K562 (cell line): ENCODE measurements at regions not wholly inside any gene's neighbourhood (a gene's known extent, or its start where the extent isn't known, plus 50 kb on each side); places are given as distances from the start of the nearest gene placed in this dataset.

Experiments used
- ATAC-seq: fragments of 200-7000 bp; cut with Tn5 transposase; 3 replicates; pipeline ENCODE4 v1.9.1; 2020; ENCODE audit warnings: moderate library complexity
- BruUV-seq: library from RNA; stranded (reverse); fragments of 400-500 nt; replicated peaks from 2 replicates; lab custom pipeline; 2021; lab: Mats Ljungman, UMichigan
- CTCF ChIA-PET: fragments of 300-600 bp; formaldehyde crosslinking; extraction: SDS; loops from one replicate; lab custom pipeline; 2021; ENCODE audit warnings: low intra/inter-chr PET ratio; lab: Yijun Ruan, JAX
- POLR2A ChIA-PET: fragments of 300-600, 350-650 bp; sonication (Branson Sonifier 250); formaldehyde crosslinking; extraction: SDS; loops from one replicate; lab custom pipeline; 2021; ENCODE audit warnings: antibody characterized with exemption, inconsistent platforms; lab: Yijun Ruan, JAX
- DNase-seq, 4 experiments: peaks; one replicate each; pipeline versions ENCODE4 v3.0.0 to v3.0.0-alpha.2; 2011 to 2018; ENCODE audit warnings: low spot score in 3 of 4, mixed read lengths in 3 of 4; ENCODE audit errors: extremely low read depth in 1 of 4
- FAIRE-seq: peaks from 2 replicates; lab custom pipeline; 2011; peaks lifted over from hg19 to GRCh38; lab: Jason Lieb, UNC
- H2AFZ ChIP-seq: 2 replicates; pipeline ENCODE4 v1.6.0; 2011; ENCODE audit warnings: low read depth, low read length, control low read depth, inconsistent platforms
- H3K27ac ChIP-seq: fragments of 200-600 bp; 3 replicates; pipeline ENCODE4 v1.8.0; 2011; ENCODE audit warnings: low read depth, mild to moderate bottlenecking, control low read depth, inconsistent platforms, low read length, moderate library complexity, mixed read lengths; ENCODE audit errors: extremely low read depth
- H3K27me3 ChIP-seq, 2 experiments: fragments of 300-600 bp in 1 of 2; 2 replicates in 1 of 2; 3 replicates in 1 of 2; pipeline versions ENCODE4 v1.6.0 to v1.8.0; 2011; ENCODE audit warnings: inconsistent platforms in 2 of 2, low read length in 2 of 2, mild to moderate bottlenecking in 1 of 2, mixed read lengths in 1 of 2, moderate library complexity in 1 of 2; ENCODE audit not compliant: control insufficient read depth in 2 of 2, insufficient read depth in 2 of 2
- H3K36me3 ChIP-seq: fragments of 300-600 bp; 3 replicates; pipeline ENCODE4 v1.8.0; 2011; ENCODE audit warnings: mild to moderate bottlenecking, low read length, inconsistent platforms; ENCODE audit not compliant: control insufficient read depth, insufficient read depth
- H3K4me1 ChIP-seq, 2 experiments: fragments of 200-600 bp in 1 of 2; replicated peaks in 1 of 2; 2 replicates in 1 of 2; 3 replicates in 1 of 2; pipeline versions ENCODE4 v1.5.1 to v1.8.0; 2011; ENCODE audit warnings: inconsistent platforms in 2 of 2, low read length in 2 of 2, mild to moderate bottlenecking in 1 of 2, mixed read lengths in 1 of 2, moderate library complexity in 1 of 2; ENCODE audit not compliant: control insufficient read depth in 2 of 2, insufficient read depth in 2 of 2
- H3K4me2 ChIP-seq: 2 replicates; pipeline ENCODE4 v1.6.1; 2011; ENCODE audit warnings: low read length, control low read depth, inconsistent platforms, mixed read lengths; ENCODE audit not compliant: insufficient read depth
- H3K4me3 ChIP-seq: fragments of 200-600 bp; sonication (generic), shearing (Covaris generic); 2 replicates; pipeline ENCODE4 v1.5.1; 2016; ENCODE audit warnings: control low read depth, inconsistent platforms
- H3K79me2 ChIP-seq: fragments of 200-600 bp; 3 replicates; pipeline ENCODE4 v1.8.0; 2011; ENCODE audit warnings: low read length, inconsistent platforms; ENCODE audit not compliant: control insufficient read depth, insufficient read depth
- H3K9ac ChIP-seq, 2 experiments: 2 replicates each; pipeline versions ENCODE4 v1.6.0 to v1.6.1; 2011; ENCODE audit warnings: low read depth in 2 of 2, low read length in 2 of 2, control low read depth in 1 of 2, inconsistent platforms in 1 of 2, mild to moderate bottlenecking in 1 of 2, mixed read lengths in 1 of 2; ENCODE audit not compliant: insufficient read depth in 1 of 2
- H3K9me1 ChIP-seq: one replicate; pipeline ENCODE4 v1.6.0; 2011; ENCODE audit warnings: inconsistent platforms, mild to moderate bottlenecking, low read length, moderate library complexity; ENCODE audit not compliant: control insufficient read depth, insufficient read depth
- H3K9me3 ChIP-seq: replicated peaks from 2 replicates; pipeline ENCODE4 v1.5.1; 2011; ENCODE audit warnings: low read depth, low read length, inconsistent platforms; ENCODE audit not compliant: control insufficient read depth, insufficient read depth
- H4K20me1 ChIP-seq: replicated peaks from 2 replicates; pipeline ENCODE4 v1.6.1; 2011; ENCODE audit warnings: low read length, inconsistent platforms, mixed read lengths; ENCODE audit not compliant: control insufficient read depth, insufficient read depth
- CREBBP ChIP-seq: IDR thresholded peaks from one replicate; pipeline ENCODE4 v1.6.1; 2012; ENCODE audit warnings: low read depth, mild to moderate bottlenecking, control low read depth, inconsistent platforms, low read length
- PHF8 ChIP-seq: fragments of 200-600 bp; sonication (generic); IDR thresholded peaks from 2 replicates; pipeline ENCODE4 v1.6.1; 2012; ENCODE audit warnings: mixed run types, mild to moderate bottlenecking, inconsistent platforms, low read length, moderate library complexity, borderline replicate concordance
- XRCC3 ChIP-seq: fragments of 450-650 bp; IDR thresholded peaks from 2 replicates; pipeline ENCODE4 v1.6.1; 2017; ENCODE audit warnings: mild to moderate bottlenecking, moderate library complexity
- ZNF408 ChIP-seq: fragments of 250-450 bp; sonication (Bioruptor Pico); IDR thresholded peaks from 2 replicates; pipeline ENCODE4 v1.4.0; 2020; ENCODE audit warnings: low read depth, mild to moderate bottlenecking, moderate library complexity
- WGBS: fragments of 100-300 bp; shearing (Covaris generic); methylation state at CpG from one replicate; pipeline ENCODE4 v1.1.6; 2016; ENCODE audit warnings: low coverage, mixed read lengths; ENCODE audit not compliant: insufficient coverage; ENCODE audit errors: missing lambda C conversion rate; 5-methylcytosine and 5-hydroxymethylcytosine counted together
- in situ Hi-C: fragments of 300-500 bp; cut with MboI; formaldehyde crosslinking; loops from 4 replicates; pipeline ENCODE4 v1.15.0; 2018; ENCODE audit warnings: inconsistent platforms, mixed read lengths
- intact Hi-C: fragments of 100-400 bp; cut with micrococcal nuclease; formaldehyde crosslinking; loops from 2 replicates; pipeline ENCODE4 v1.14.2; 2022
- TF ChIP-seq, protein P1 (sequence below): sonication (generic); formaldehyde crosslinking; IDR thresholded peaks from 2 replicates; pipeline ENCODE4 v1.8.0; 2023; ENCODE audit warnings: missing genetic modification reagents, mild to moderate bottlenecking, borderline replicate concordance
- TF ChIP-seq, protein P2 (sequence below): fragments of 450-650 bp; IDR thresholded peaks from 2 replicates; pipeline ENCODE4 v1.6.1; 2016; ENCODE audit warnings: low read depth

DNA sequence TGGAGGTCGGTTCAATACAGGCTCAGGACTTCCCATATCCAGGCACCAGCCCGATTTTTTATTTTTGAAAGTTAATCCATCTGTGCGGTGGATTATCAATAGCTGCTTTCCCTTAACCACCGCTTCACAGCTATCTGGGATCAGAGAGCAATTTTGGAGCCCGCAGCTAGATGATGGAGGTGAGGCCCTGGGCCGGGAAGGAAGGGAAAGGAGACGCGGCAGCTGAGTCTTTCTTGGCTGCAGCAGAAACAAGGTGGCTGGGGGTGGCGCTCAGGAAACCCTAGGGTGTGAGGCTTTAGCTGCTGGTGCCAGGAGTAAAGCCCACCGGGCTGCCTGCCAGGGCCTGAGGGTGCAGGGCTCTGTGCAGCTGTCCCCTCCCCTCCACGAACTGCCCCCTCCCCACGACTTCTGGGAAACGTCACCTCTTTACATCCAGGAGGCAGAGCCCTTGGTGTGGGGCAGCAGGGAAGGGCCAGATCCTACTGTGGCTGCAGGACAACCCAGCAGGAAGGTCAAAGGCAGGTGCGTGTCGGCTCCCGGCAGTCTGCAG is 307.0 kb downstream of the ZNF536 start:
- in situ Hi-C loops (no loop called here), intact Hi-C loops (no loop called here)
- no peak overlapping the region for H2AFZ ChIP-seq
- H3K4me3 ChIP-seq: no peak overlapping the region
- H3K79me2 ChIP-seq: no peaks in the 10 kb centered on the region
- H3K4me1 ChIP-seq: no peaks in the 10 kb centered on the region; a peak in 1 of 5 replicates
- no peak for DNase-seq
- no peak overlapping the region for H3K27ac ChIP-seq
- no peaks in the 10 kb centered on the region for H3K9me1 ChIP-seq
- no peaks in the 10 kb centered on the region for H3K36me3 ChIP-seq
- ChIA-PET POLR2A (interaction anchor here (0.8 kb wide), 1 partner anchor 8 kb away, joined by 4 read pairs; no protein-coding TSS in a partner anchor), CTCF (no interaction called here)
- H3K9me3 ChIP-seq: no peaks in the 10 kb centered on the region
- ATAC-seq: no peak
- FAIRE-seq: no peak
- WGBS: under 1% methylated on average over 11 of the region's 16 CpGs
- BruUV-seq: no TSS peak
- peaks cover 5 to 29% of the 10 kb centered on the region in 2 experiments for H3K27me3 ChIP-seq
- no peak overlapping the region for H3K9ac ChIP-seq
- H4K20me1 ChIP-seq: peaks cover 7% of the 10 kb centered on the region; the same call in 1 of the 2 replicates
- H3K4me2 ChIP-seq: no peak overlapping the region
- no peak for TF ChIP-seq XRCC3
- TF ChIP-seq CREBBP: no peak
- no peak for TF ChIP-seq ZNF408 (CRISPR knock-in tag)
- TF ChIP-seq, protein P1, sequence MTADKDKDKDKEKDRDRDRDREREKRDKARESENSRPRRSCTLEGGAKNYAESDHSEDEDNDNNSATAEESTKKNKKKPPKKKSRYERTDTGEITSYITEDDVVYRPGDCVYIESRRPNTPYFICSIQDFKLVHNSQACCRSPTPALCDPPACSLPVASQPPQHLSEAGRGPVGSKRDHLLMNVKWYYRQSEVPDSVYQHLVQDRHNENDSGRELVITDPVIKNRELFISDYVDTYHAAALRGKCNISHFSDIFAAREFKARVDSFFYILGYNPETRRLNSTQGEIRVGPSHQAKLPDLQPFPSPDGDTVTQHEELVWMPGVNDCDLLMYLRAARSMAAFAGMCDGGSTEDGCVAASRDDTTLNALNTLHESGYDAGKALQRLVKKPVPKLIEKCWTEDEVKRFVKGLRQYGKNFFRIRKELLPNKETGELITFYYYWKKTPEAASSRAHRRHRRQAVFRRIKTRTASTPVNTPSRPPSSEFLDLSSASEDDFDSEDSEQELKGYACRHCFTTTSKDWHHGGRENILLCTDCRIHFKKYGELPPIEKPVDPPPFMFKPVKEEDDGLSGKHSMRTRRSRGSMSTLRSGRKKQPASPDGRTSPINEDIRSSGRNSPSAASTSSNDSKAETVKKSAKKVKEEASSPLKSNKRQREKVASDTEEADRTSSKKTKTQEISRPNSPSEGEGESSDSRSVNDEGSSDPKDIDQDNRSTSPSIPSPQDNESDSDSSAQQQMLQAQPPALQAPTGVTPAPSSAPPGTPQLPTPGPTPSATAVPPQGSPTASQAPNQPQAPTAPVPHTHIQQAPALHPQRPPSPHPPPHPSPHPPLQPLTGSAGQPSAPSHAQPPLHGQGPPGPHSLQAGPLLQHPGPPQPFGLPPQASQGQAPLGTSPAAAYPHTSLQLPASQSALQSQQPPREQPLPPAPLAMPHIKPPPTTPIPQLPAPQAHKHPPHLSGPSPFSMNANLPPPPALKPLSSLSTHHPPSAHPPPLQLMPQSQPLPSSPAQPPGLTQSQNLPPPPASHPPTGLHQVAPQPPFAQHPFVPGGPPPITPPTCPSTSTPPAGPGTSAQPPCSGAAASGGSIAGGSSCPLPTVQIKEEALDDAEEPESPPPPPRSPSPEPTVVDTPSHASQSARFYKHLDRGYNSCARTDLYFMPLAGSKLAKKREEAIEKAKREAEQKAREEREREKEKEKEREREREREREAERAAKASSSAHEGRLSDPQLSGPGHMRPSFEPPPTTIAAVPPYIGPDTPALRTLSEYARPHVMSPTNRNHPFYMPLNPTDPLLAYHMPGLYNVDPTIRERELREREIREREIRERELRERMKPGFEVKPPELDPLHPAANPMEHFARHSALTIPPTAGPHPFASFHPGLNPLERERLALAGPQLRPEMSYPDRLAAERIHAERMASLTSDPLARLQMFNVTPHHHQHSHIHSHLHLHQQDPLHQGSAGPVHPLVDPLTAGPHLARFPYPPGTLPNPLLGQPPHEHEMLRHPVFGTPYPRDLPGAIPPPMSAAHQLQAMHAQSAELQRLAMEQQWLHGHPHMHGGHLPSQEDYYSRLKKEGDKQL (CRISPR knock-in tag): no peak
- TF ChIP-seq PHF8: no peak
- TF ChIP-seq, protein P2, sequence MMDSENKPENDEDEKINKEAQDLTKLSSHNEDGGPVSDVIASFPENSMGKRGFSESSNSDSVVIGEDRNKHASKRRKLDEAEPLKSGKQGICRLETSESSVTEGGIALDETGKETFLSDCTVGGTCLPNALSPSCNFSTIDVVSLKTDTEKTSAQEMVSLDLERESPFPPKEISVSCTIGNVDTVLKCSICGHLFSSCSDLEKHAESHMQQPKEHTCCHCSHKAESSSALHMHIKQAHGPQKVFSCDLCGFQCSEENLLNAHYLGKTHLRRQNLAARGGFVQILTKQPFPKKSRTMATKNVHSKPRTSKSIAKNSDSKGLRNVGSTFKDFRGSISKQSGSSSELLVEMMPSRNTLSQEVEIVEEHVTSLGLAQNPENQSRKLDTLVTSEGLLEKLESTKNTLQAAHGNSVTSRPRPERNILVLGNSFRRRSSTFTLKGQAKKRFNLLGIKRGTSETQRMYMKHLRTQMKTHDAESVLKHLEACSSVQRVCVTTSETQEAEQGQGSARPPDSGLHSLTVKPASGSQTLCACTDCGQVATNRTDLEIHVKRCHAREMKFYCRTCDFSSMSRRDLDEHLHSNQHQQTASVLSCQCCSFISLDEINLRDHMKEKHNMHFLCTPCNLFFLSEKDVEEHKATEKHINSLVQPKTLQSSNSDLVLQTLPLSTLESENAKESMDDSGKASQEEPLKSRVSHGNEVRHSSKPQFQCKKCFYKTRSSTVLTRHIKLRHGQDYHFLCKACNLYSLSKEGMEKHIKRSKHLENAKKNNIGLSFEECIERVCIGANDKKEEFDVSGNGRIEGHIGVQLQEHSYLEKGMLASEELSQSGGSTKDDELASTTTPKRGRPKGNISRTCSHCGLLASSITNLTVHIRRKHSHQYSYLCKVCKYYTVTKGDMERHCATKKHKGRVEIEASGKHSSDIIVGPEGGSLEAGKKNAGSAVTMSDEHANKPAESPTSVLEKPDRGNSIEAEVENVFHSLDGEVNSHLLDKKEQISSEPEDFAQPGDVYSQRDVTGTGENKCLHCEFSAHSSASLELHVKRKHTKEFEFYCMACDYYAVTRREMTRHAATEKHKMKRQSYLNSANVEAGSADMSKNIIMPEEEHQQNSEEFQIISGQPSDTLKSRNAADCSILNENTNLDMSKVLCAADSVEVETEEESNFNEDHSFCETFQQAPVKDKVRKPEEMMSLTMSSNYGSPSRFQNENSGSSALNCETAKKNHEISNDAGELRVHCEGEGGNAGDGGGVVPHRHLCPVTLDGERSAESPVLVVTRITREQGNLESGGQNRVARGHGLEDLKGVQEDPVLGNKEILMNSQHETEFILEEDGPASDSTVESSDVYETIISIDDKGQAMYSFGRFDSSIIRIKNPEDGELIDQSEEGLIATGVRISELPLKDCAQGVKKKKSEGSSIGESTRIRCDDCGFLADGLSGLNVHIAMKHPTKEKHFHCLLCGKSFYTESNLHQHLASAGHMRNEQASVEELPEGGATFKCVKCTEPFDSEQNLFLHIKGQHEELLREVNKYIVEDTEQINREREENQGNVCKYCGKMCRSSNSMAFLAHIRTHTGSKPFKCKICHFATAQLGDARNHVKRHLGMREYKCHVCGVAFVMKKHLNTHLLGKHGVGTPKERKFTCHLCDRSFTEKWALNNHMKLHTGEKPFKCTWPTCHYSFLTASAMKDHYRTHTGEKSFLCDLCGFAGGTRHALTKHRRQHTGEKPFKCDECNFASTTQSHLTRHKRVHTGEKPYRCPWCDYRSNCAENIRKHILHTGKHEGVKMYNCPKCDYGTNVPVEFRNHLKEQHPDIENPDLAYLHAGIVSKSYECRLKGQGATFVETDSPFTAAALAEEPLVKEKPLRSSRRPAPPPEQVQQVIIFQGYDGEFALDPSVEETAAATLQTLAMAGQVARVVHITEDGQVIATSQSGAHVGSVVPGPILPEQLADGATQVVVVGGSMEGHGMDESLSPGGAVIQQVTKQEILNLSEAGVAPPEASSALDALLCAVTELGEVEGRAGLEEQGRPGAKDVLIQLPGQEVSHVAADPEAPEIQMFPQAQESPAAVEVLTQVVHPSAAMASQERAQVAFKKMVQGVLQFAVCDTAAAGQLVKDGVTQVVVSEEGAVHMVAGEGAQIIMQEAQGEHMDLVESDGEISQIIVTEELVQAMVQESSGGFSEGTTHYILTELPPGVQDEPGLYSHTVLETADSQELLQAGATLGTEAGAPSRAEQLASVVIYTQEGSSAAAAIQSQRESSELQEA: no peak
